SK-N-SH treated with all-trans-retinoic acid at 6 μM for 48 hours (cell line): ENCODE measurements at regions not wholly inside any gene's neighbourhood (a gene's known extent, or its start where the extent isn't known, plus 50 kb on each side); places are given as distances from the start of the nearest gene placed in this dataset.

ENCODE experiments used
- ATAC-seq: fragments of 200-7000 bp; cut with Tn5 transposase; 3 replicates; pipeline ENCODE4 v1.9.1; 2020; ENCODE audit warnings: mild to moderate bottlenecking, moderate library complexity
- ARNTL ChIP-seq: fragments of 450-650 bp; formaldehyde crosslinking; IDR thresholded peaks from 2 replicates; pipeline ENCODE4 v1.5.0; 2020; ENCODE audit warnings: low read depth, mild to moderate bottlenecking, moderate library complexity, borderline replicate concordance
- BACH2 ChIP-seq: fragments of 250-450 bp; sonication (Bioruptor Pico); IDR thresholded peaks from 2 replicates; pipeline ENCODE4 v1.9.0; 2021; ENCODE audit warnings: mild to moderate bottlenecking, borderline replicate concordance
- CSDC2 ChIP-seq: fragments of 250-450 bp; sonication (Bioruptor Pico); IDR thresholded peaks from 2 replicates; pipeline ENCODE4 v1.5.0; 2020; ENCODE audit warnings: mild to moderate bottlenecking, moderate library complexity
- ESRRG ChIP-seq: fragments of 250-450 bp; sonication (Bioruptor Pico); IDR thresholded peaks from 2 replicates; pipeline ENCODE4 v1.6.1; 2021; ENCODE audit warnings: mild to moderate bottlenecking
- GLIS3 ChIP-seq: fragments of 250-450 bp; sonication (Bioruptor Pico); IDR thresholded peaks from 2 replicates; pipeline ENCODE4 v1.5.0; 2020; ENCODE audit warnings: mild to moderate bottlenecking, moderate library complexity
- ISL1 ChIP-seq: fragments of 250-450 bp; sonication (Bioruptor Pico); IDR thresholded peaks from 2 replicates; pipeline ENCODE4 v2.1.2; 2022; ENCODE audit warnings: mild to moderate bottlenecking, moderate library complexity
- OSR1 ChIP-seq: fragments of 250-450 bp; sonication (Bioruptor Pico); IDR thresholded peaks from 2 replicates; pipeline ENCODE4 v1.8.0; 2022; ENCODE audit warnings: moderate library complexity, mild to moderate bottlenecking, inconsistent platforms
- PPARA ChIP-seq: fragments of 250-450 bp; sonication (Bioruptor Pico); IDR thresholded peaks from 2 replicates; pipeline ENCODE4 v1.5.0; 2020; ENCODE audit warnings: mild to moderate bottlenecking, borderline replicate concordance
- RARB ChIP-seq: fragments of 250-450 bp; sonication (Bioruptor Pico); IDR thresholded peaks from 2 replicates; pipeline ENCODE4 v1.8.0; 2021; ENCODE audit warnings: mild to moderate bottlenecking, moderate library complexity
- SNAI2 ChIP-seq: fragments of 250-450 bp; sonication (Bioruptor Pico); IDR thresholded peaks from 2 replicates; pipeline ENCODE4 v1.5.0; 2020; ENCODE audit warnings: mild to moderate bottlenecking, moderate library complexity
- TCF4 ChIP-seq: fragments of 250-450 bp; sonication (Bioruptor Pico); IDR thresholded peaks from 2 replicates; pipeline ENCODE4 v1.8.0; 2021; ENCODE audit warnings: mild to moderate bottlenecking, moderate library complexity, borderline replicate concordance
- TOX ChIP-seq: fragments of 250-450 bp; sonication (Bioruptor Pico); IDR thresholded peaks from 2 replicates; pipeline ENCODE4 v1.8.0; 2021; ENCODE audit warnings: mild to moderate bottlenecking, moderate library complexity, borderline replicate concordance
- ZC3H10 ChIP-seq: fragments of 250-450 bp; sonication (Bioruptor Pico); IDR thresholded peaks from 2 replicates; pipeline ENCODE4 v1.5.1; 2021; ENCODE audit warnings: mild to moderate bottlenecking, moderate library complexity
- ZFP3 ChIP-seq: fragments of 250-450 bp; sonication (Bioruptor Pico); IDR thresholded peaks from 2 replicates; pipeline ENCODE4 v1.5.0; 2020; ENCODE audit warnings: mild to moderate bottlenecking, moderate library complexity
- ZFP30 ChIP-seq: fragments of 450-650 bp; formaldehyde crosslinking; IDR thresholded peaks from 2 replicates; pipeline ENCODE4 v1.5.0; 2022; ENCODE audit warnings: mild to moderate bottlenecking, moderate library complexity
- ZNF565 ChIP-seq: fragments of 450-650 bp; formaldehyde crosslinking; conservative IDR thresholded peaks from 2 replicates; pipeline ENCODE4 v1.5.0; 2020; ENCODE audit warnings: low read depth, mild to moderate bottlenecking, moderate library complexity
- ZNF70 ChIP-seq: fragments of 450-650 bp; formaldehyde crosslinking; IDR thresholded peaks from 2 replicates; pipeline ENCODE4 v1.5.0; 2020; ENCODE audit warnings: mild to moderate bottlenecking, moderate library complexity
- ZNF8 ChIP-seq: fragments of 450-650 bp; formaldehyde crosslinking; IDR thresholded peaks from 2 replicates; pipeline ENCODE4 v1.5.0; 2020; ENCODE audit warnings: mild to moderate bottlenecking, moderate library complexity
- TF ChIP-seq, protein P1 (sequence below): fragments of 250-450 bp; sonication (Bioruptor Pico); IDR thresholded peaks from 2 replicates; pipeline ENCODE4 v1.8.0; 2021; ENCODE audit warnings: low read depth, mild to moderate bottlenecking, moderate library complexity, borderline replicate concordance
- TF ChIP-seq, protein P2 (sequence below): fragments of 250-450 bp; sonication (Bioruptor Pico); IDR thresholded peaks from 2 replicates; pipeline ENCODE4 v1.8.0; 2020; ENCODE audit warnings: mild to moderate bottlenecking, moderate library complexity, borderline replicate concordance
- TF ChIP-seq, protein P3 (sequence below): fragments of 250-450 bp; sonication (Bioruptor Pico); IDR thresholded peaks from 2 replicates; pipeline ENCODE4 v1.5.0; 2020; ENCODE audit warnings: mild to moderate bottlenecking, moderate library complexity
- TF ChIP-seq, protein P4 (sequence below): fragments of 250-450 bp; sonication (Bioruptor Pico); IDR thresholded peaks from 2 replicates; pipeline ENCODE4 v1.5.1; 2021; ENCODE audit warnings: mild to moderate bottlenecking, moderate library complexity

DNA sequence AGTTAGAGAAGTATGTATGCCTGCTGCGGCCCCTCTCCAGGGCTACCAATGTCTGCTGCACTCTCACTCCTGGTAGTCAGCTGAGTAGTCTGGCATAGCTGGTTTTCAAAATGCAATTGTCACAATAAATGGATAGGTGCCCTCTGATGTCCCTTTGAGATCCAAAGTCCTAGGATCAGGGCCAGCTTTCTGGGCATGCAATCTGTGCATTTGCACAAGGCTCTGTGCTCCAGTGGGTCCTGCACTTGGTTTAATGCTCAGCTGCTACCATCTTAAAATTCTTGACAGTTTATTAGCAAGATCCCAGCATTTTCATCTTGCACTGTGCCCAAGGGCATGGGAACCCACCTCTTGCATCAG is 233.8 kb downstream of the LTN1 start:
- ATAC-seq = no peak
- TF ChIP-seq GLIS3 (CRISPR knock-in tag) (no peak), ZFP3 (no peak), TOX (CRISPR knock-in tag) (no peak), ZNF70 (CRISPR knock-in tag) (no peak), RARB (CRISPR knock-in tag) (no peak), ARNTL (CRISPR knock-in tag) (no peak), TCF4 (CRISPR knock-in tag) (no peak), ZNF565 (no peak), ESRRG (CRISPR knock-in tag) (no peak), OSR1 (no peak), CSDC2 (CRISPR knock-in tag) (no peak), ZFP30 (no peak), BACH2 (no peak), ZNF8 (CRISPR knock-in tag) (no peak), SNAI2 (CRISPR knock-in tag) (no peak), PPARA (no peak), ZC3H10 (CRISPR knock-in tag) (no peak)
- TF ChIP-seq, protein P1, sequence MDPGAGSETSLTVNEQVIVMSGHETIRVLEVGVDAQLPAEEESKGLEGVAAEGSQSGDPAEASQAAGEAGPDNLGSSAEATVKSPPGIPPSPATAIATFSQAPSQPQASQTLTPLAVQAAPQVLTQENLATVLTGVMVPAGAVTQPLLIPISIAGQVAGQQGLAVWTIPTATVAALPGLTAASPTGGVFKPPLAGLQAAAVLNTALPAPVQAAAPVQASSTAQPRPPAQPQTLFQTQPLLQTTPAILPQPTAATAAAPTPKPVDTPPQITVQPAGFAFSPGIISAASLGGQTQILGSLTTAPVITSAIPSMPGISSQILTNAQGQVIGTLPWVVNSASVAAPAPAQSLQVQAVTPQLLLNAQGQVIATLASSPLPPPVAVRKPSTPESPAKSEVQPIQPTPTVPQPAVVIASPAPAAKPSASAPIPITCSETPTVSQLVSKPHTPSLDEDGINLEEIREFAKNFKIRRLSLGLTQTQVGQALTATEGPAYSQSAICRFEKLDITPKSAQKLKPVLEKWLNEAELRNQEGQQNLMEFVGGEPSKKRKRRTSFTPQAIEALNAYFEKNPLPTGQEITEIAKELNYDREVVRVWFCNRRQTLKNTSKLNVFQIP = no peak
- TF ChIP-seq, protein P2, sequence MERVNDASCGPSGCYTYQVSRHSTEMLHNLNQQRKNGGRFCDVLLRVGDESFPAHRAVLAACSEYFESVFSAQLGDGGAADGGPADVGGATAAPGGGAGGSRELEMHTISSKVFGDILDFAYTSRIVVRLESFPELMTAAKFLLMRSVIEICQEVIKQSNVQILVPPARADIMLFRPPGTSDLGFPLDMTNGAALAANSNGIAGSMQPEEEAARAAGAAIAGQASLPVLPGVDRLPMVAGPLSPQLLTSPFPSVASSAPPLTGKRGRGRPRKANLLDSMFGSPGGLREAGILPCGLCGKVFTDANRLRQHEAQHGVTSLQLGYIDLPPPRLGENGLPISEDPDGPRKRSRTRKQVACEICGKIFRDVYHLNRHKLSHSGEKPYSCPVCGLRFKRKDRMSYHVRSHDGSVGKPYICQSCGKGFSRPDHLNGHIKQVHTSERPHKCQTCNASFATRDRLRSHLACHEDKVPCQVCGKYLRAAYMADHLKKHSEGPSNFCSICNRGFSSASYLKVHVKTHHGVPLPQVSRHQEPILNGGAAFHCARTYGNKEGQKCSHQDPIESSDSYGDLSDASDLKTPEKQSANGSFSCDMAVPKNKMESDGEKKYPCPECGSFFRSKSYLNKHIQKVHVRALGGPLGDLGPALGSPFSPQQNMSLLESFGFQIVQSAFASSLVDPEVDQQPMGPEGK (CRISPR knock-in tag) = no peak
- TF ChIP-seq, protein P3, sequence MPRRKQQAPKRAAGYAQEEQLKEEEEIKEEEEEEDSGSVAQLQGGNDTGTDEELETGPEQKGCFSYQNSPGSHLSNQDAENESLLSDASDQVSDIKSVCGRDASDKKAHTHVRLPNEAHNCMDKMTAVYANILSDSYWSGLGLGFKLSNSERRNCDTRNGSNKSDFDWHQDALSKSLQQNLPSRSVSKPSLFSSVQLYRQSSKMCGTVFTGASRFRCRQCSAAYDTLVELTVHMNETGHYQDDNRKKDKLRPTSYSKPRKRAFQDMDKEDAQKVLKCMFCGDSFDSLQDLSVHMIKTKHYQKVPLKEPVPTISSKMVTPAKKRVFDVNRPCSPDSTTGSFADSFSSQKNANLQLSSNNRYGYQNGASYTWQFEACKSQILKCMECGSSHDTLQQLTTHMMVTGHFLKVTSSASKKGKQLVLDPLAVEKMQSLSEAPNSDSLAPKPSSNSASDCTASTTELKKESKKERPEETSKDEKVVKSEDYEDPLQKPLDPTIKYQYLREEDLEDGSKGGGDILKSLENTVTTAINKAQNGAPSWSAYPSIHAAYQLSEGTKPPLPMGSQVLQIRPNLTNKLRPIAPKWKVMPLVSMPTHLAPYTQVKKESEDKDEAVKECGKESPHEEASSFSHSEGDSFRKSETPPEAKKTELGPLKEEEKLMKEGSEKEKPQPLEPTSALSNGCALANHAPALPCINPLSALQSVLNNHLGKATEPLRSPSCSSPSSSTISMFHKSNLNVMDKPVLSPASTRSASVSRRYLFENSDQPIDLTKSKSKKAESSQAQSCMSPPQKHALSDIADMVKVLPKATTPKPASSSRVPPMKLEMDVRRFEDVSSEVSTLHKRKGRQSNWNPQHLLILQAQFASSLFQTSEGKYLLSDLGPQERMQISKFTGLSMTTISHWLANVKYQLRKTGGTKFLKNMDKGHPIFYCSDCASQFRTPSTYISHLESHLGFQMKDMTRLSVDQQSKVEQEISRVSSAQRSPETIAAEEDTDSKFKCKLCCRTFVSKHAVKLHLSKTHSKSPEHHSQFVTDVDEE (CRISPR knock-in tag) = no peak

DNA sequence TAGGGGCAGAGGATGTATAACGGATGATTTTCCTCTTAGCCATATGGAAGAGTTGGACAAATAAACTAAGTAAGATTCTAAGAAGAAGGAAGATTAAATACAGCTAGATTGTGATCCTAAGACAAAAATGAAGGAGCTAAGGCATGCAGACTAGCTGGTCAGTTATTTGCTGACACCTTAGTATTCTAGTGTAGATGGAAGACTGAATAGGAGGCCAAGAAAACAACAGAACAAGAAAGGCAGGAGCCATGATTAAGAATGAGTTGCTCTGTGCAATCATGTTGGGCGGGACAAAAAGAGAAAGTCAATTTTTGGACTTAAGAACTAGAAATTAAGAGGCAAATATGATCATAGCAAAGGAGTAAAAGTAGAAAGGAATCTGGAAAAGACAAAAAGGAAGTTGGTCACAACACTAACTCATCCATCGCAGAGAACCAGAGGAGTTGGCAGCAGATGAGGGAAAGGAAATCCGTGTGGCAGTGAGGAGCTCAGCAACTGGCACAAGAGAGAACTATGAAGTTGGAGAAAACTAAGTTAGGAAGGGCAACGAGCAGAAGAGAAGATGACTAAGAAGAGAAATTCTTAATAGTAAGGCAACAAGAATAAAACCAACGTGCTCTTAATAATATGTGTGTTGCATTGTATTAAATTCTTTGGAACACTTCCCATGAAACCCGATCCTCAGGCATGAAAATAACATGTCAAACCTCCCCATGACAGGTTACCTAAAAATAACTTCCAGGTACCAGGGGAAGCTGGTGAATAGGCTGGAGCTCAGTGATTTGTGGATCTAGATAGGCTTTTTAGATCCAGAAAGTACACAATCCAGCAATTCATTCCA is 234.4 kb downstream of the LTN1 start:
- no peak for ATAC-seq
- no peak for TF ChIP-seq CSDC2 (CRISPR knock-in tag)
- no peak for TF ChIP-seq ZFP30
- TF ChIP-seq TCF4 (CRISPR knock-in tag) = no peak
- no peak for TF ChIP-seq ZNF8 (CRISPR knock-in tag)
- no peak for TF ChIP-seq GLIS3 (CRISPR knock-in tag)
- TF ChIP-seq ESRRG (CRISPR knock-in tag) = no peak
- TF ChIP-seq PPARA = no peak
- no peak for TF ChIP-seq ZFP3
- TF ChIP-seq, protein P1 = no peak
- TF ChIP-seq, protein P4, sequence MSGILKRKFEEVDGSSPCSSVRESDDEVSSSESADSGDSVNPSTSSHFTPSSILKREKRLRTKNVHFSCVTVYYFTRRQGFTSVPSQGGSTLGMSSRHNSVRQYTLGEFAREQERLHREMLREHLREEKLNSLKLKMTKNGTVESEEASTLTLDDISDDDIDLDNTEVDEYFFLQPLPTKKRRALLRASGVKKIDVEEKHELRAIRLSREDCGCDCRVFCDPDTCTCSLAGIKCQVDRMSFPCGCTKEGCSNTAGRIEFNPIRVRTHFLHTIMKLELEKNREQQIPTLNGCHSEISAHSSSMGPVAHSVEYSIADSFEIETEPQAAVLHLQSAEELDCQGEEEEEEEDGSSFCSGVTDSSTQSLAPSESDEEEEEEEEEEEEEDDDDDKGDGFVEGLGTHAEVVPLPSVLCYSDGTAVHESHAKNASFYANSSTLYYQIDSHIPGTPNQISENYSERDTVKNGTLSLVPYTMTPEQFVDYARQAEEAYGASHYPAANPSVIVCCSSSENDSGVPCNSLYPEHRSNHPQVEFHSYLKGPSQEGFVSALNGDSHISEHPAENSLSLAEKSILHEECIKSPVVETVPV = no peak
- TF ChIP-seq, protein P3 (CRISPR knock-in tag) = no peak
- TF ChIP-seq ISL1 (CRISPR knock-in tag) = no peak
- TF ChIP-seq, all 23 proteins: peak for 0
